ENCODE measurements at regions not wholly inside any gene's neighbourhood (a gene's known extent, or its start where the extent isn't known, plus 50 kb on each side); places are given as distances from the start of the nearest gene placed in this dataset.

GRCh38 chr6:14540810-14541540 lies 423.4 kb downstream of the CD83 start:
- 29% methylated on average over 11 of the region's 11 CpGs for WGBS (ENCODE audit: low lambda C conversion rate)
- BruUV-seq (replicated peaks), result no TSS peak
- FAIRE-seq, result no peak
- Histone ChIP-seq H3K27ac (ENCODE audit: extremely low read length, insufficient read depth, low read length) (no peak overlapping the region), H3K36me3 (replicated peaks in 1 of 2; ENCODE audit: control insufficient read depth in 1 of 2, insufficient read depth in 2 of 2, low read length in 2 of 2) (no peaks in the 10 kb centered on the region), H3K4me2 (ENCODE audit: low read depth, low read length) (no peak overlapping the region), H3K9me3 (ENCODE audit: low read length) (no peaks in the 10 kb centered on the region), H3K27me3 (ENCODE audit: control insufficient read depth in 1 of 2, insufficient read depth in 2 of 2, low read length in 2 of 2) (no peaks in the 10 kb centered on the region; a peak in 1 of 5 replicates), H3K79me2 (ENCODE audit: insufficient read depth, low read length) (no peaks in the 10 kb centered on the region), H4K20me1 (ENCODE audit: insufficient read depth, low read length) (no peaks in the 10 kb centered on the region), H3K4me1 (ENCODE audit: insufficient read depth, low read length) (no peaks in the 10 kb centered on the region), H3K4me3 (replicated peaks in 1 of 3; ENCODE audit: insufficient read depth in 1 of 3, low read depth in 2 of 3, low read length in 3 of 3) (no peak overlapping the region), H3K9ac (ENCODE audit: insufficient read depth, low read depth, low read length) (no peak overlapping the region), H2AFZ (ENCODE audit: low read length) (no peak overlapping the region)
- POLR2A ChIA-PET, result no interaction called here
- CTCF ChIA-PET (ENCODE audit: low intra/inter-chr PET ratio, low total read pairs), result no interaction called here
- intact Hi-C loops (cut with micrococcal nuclease; ENCODE audit: unreplicated experiment) (no loop called here), in situ Hi-C loops (cut with HindIII; ENCODE audit: extremely low pct_ligation_motif_present, low pct_unique_long_range_greater_than_20kb) (no loop called here)
- TF ChIP-seq HNRNPUL1 (IDR thresholded peaks at IDR 0.05; ENCODE audit: low read depth, low read length), result no peak
- no peak for TF ChIP-seq SIN3B (IDR thresholded peaks at IDR 0.05; ENCODE audit: low read length)
- TF ChIP-seq, protein P1, sequence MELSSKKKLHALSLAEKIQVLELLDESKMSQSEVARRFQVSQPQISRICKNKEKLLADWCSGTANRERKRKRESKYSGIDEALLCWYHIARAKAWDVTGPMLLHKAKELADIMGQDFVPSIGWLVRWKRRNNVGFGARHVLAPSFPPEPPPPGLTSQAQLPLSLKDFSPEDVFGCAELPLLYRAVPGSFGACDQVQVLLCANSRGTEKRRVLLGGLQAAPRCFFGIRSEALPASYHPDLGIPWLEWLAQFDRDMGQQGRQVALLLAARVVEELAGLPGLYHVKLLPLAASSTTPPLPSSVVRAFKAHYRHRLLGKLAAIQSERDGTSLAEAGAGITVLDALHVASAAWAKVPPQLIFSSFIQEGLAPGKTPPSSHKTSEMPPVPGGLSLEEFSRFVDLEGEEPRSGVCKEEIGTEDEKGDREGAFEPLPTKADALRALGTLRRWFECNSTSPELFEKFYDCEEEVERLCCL (CRISPR knock-in tag; IDR thresholded peaks at IDR 0.05; ENCODE audit: borderline replicate concordance), result no peak
- no peak for TF ChIP-seq TRIM24 (CRISPR knock-in tag; IDR thresholded peaks at IDR 0.05)
- TF ChIP-seq ZNF564 (CRISPR knock-in tag; IDR thresholded peaks at IDR 0.05), result no peak
- no peak for TF ChIP-seq ZBTB7A (CRISPR knock-in tag; IDR thresholded peaks at IDR 0.05)
- TF ChIP-seq CERS6 (CRISPR knock-in tag; IDR thresholded peaks at IDR 0.05), result no peak
- TF ChIP-seq WIZ (CRISPR knock-in tag; IDR thresholded peaks at IDR 0.05), result no peak
- no peak for TF ChIP-seq ZC3H13 (CRISPR knock-in tag; IDR thresholded peaks at IDR 0.05)
- DNase-seq (ENCODE audit: low spot score), result no peak
- no peak for ATAC-seq

All from HepG2 (cell line).